ENCODE measurements at regions not wholly inside any gene's neighbourhood (a gene's known extent, or its start where the extent isn't known, plus 50 kb on each side); places are given as distances from the start of the nearest gene placed in this dataset.

DNA sequence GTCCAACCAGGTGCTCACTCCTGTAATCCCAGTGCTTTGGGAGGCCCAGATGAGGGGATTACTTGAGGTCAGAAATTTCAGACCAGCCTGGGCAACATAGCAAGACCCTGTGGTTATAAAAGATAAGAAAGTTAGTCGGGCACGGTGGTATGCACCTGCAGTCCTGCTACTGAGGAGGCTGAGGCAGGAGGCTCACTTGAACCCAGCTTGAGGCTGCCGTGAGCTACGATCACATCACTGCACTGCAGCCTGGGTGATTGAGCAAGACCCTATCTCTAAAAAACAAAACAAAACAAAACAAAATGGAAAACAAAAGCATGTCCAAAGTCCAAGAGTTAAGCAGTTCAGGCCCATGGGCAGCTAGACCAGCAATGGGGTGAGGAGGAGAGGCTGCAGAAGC, 143.2 kb downstream of the IRX5 start:
- TF ChIP-seq CTCF (IDR thresholded peaks at IDR 0.05) (no peak), POLR2A (IDR thresholded peaks at IDR 0.05) (no peak)
